Loucy (cell line): ENCODE measurements at regions not wholly inside any gene's neighbourhood (a gene's known extent, or its start where the extent isn't known, plus 50 kb on each side); places are given as distances from the start of the nearest gene placed in this dataset.

Source experiments
- H2AFZ ChIP-seq: fragments of 200-600 bp; sonication (generic); 2 replicates; pipeline ENCODE4 v1.6.0; 2016; ENCODE audit warnings: antibody characterized with exemption, mild to moderate bottlenecking, low read length, moderate library complexity
- H3F3A ChIP-seq: fragments of 200-600 bp; 2 replicates; pipeline ENCODE4 v1.6.0; 2016; ENCODE audit warnings: antibody characterized with exemption, low read depth, mild to moderate bottlenecking
- H3K27me3 ChIP-seq: fragments of 200-600 bp; sonication (generic); 2 replicates; pipeline ENCODE4 v1.6.1; 2014; ENCODE audit warnings: low read length, mild to moderate bottlenecking; ENCODE audit not compliant: insufficient read depth, poor library complexity, severe bottlenecking
- H3K36me3 ChIP-seq: fragments of 200-600 bp; sonication (generic); 2 replicates; pipeline ENCODE4 v1.6.1; 2016; ENCODE audit warnings: low read length; ENCODE audit not compliant: insufficient read depth
- H3K4me1 ChIP-seq: fragments of 200-600 bp; sonication (generic); 2 replicates; pipeline ENCODE4 v1.5.1; 2014; ENCODE audit warnings: low read length, mild to moderate bottlenecking; ENCODE audit not compliant: insufficient read depth, poor library complexity, severe bottlenecking
- H3K4me2 ChIP-seq: fragments of 200-600 bp; sonication (generic); 2 replicates; pipeline ENCODE4 v1.6.0; 2014; ENCODE audit warnings: antibody characterized with exemption, low read length, low read depth, mild to moderate bottlenecking; ENCODE audit not compliant: poor library complexity, severe bottlenecking
- H3K4me3 ChIP-seq: fragments of 200-600 bp; sonication (generic); 2 replicates; pipeline ENCODE4 v1.5.1; 2014; ENCODE audit warnings: low read length, mild to moderate bottlenecking, mixed read lengths; ENCODE audit not compliant: poor library complexity, severe bottlenecking
- H3K79me2 ChIP-seq: fragments of 200-600 bp; sonication (generic); 2 replicates; pipeline ENCODE4 v1.6.1; 2014; ENCODE audit warnings: low read length; ENCODE audit not compliant: insufficient read depth
- H3K9ac ChIP-seq: fragments of 200-600 bp; sonication (generic); 2 replicates; pipeline ENCODE4 v1.6.0; 2014; ENCODE audit warnings: mild to moderate bottlenecking, low read depth, low read length, moderate library complexity; ENCODE audit not compliant: poor library complexity, severe bottlenecking
- H3K9me2 ChIP-seq: fragments of 200-600 bp; sonication (generic); replicated peaks from 2 replicates; pipeline ENCODE4 v1.6.1; 2016; ENCODE audit warnings: low read depth, low read length, mixed read lengths
- H3K9me3 ChIP-seq: fragments of 200-600 bp; sonication (generic); 2 replicates; pipeline ENCODE4 v1.6.1; 2014; ENCODE audit warnings: mild to moderate bottlenecking, antibody characterized with exemption, low read length, low read depth; ENCODE audit not compliant: insufficient read depth
- H4K20me1 ChIP-seq: fragments of 200-600 bp; sonication (generic); 2 replicates; pipeline ENCODE4 v1.6.0; 2014; ENCODE audit warnings: antibody characterized with exemption, low read length, mild to moderate bottlenecking; ENCODE audit not compliant: insufficient read depth, poor library complexity, severe bottlenecking
- CTCF ChIP-seq: fragments of 200-600 bp; sonication (generic); conservative IDR thresholded peaks from 2 replicates; pipeline ENCODE4 v1.5.1; 2014; ENCODE audit warnings: mild to moderate bottlenecking, antibody characterized with exemption, low read length
- EZH2phosphoT487 ChIP-seq: fragments of 200-600 bp; IDR thresholded peaks from 2 replicates; pipeline ENCODE4 v1.6.1; 2018; ENCODE audit warnings: antibody characterized with exemption, mild to moderate bottlenecking, moderate library complexity, borderline replicate concordance

DNA sequence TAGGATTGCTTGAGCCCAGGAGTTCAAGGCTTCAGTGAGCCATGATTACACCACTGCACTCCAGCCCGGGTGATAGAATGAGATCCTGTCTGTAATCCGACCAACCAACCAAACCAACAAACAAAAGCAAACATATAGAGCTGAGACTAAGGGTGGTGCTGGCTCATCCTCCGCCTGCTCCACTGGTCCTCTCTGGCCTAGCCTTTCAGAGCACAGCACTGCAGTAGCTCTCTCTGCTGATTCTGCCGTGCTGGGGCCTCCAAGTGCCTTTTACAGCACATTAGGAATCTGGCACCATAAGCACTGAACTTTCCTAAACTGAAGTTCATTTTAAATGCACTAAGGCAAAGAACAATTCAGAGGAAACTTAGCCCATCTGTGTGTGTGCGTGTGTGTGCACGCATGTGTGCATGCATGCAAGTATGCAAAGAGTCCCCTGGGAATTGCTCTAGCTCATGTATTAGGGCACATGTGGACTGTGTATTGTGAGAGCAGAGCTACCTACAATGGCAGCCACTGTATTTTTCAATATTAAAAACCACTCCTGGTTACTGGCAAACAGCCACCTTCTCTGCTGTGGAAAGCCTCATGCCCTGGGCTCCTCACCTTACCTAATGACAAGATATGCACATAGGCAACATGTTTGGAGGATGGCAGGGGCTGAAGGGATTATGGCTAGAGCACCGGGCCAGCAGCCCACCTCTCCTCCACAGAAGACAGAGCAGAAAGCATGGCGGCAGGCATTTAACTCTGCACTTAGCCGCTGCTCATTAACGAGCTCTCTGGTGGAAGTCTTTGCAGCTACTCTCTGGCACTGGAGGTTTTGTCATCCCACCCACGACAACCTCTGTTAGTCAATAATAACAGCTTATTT lies 223.1 kb upstream of the TSHZ3 start:
- Histone ChIP-seq H3K9me2 (no peaks in the 10 kb centered on the region), H2AFZ (no peak overlapping the region), H3K4me3 (no peak overlapping the region), H3K36me3 (no peaks in the 10 kb centered on the region), H3K9me3 (peaks cover 3% of the 10 kb centered on the region; the same call in 1 of the 2 replicates), H3K4me1 (no peaks in the 10 kb centered on the region), H3F3A (no peaks in the 10 kb centered on the region), H3K4me2 (no peak overlapping the region), H3K9ac (no peak overlapping the region), H3K79me2 (no peaks in the 10 kb centered on the region), H4K20me1 (no peaks in the 10 kb centered on the region), H3K27me3 (no peaks in the 10 kb centered on the region)
- TF ChIP-seq EZH2phosphoT487 (no peak), CTCF (no peak)

DNA sequence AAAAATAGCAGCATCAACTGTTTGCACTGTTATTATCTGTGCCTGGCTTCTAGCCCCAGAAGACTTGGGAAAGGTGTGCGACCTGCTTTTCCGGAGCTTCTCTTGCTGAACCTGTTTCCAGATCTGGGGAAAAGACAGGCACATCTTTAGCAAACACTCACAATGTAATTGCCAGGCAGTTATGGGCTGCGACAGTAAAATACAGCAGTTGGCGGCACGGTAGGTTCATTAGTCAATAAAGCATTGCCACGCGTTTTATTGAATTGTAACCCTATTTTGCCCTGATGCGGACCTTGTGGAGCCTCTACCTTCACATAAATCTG lies 223.7 kb upstream of the TSHZ3 start:
- Histone ChIP-seq H3K4me1 (no peaks in the 10 kb centered on the region), H3K9ac (no peak overlapping the region), H3K4me2 (no peak overlapping the region), H3F3A (no peaks in the 10 kb centered on the region), H3K36me3 (no peaks in the 10 kb centered on the region), H3K27me3 (no peaks in the 10 kb centered on the region), H3K4me3 (no peak overlapping the region), H3K9me3 (peaks cover 3% of the 10 kb centered on the region; the same call in 1 of the 2 replicates), H2AFZ (no peak overlapping the region), H4K20me1 (no peaks in the 10 kb centered on the region), H3K9me2 (no peaks in the 10 kb centered on the region), H3K79me2 (no peaks in the 10 kb centered on the region)
- TF ChIP-seq CTCF (no peak), EZH2phosphoT487 (no peak)

GRCh38 chr19:31574251-31574973 lies 225.2 kb upstream of the TSHZ3 start:
- Histone ChIP-seq H3K4me3 (no peak overlapping the region), H3F3A (no peaks in the 10 kb centered on the region), H4K20me1 (no peaks in the 10 kb centered on the region), H2AFZ (no peak overlapping the region), H3K79me2 (no peaks in the 10 kb centered on the region), H3K4me2 (no peak overlapping the region), H3K9me2 (no peaks in the 10 kb centered on the region), H3K4me1 (no peaks in the 10 kb centered on the region), H3K36me3 (no peaks in the 10 kb centered on the region), H3K9ac (no peak overlapping the region), H3K9me3 (peaks cover 3% of the 10 kb centered on the region; the same call in 1 of the 2 replicates), H3K27me3 (no peaks in the 10 kb centered on the region)
- TF ChIP-seq CTCF (no peak), EZH2phosphoT487 (no peak)
